H1 (cell line): ENCODE measurements at regions not wholly inside any gene's neighbourhood (a gene's known extent, or its start where the extent isn't known, plus 50 kb on each side); places are given as distances from the start of the nearest gene placed in this dataset.

Experiments
- CTCF ChIA-PET: fragments of 300-600 bp; sonication (Branson Sonifier 250); formaldehyde crosslinking; loops from one replicate; lab custom pipeline; 2021; ENCODE audit not compliant: partially characterized antibody; lab: Charles Lee
- POLR2A ChIA-PET: fragments of 300-600 bp; sonication (Branson Sonifier 250); formaldehyde crosslinking; loops from one replicate; lab custom pipeline; 2021; ENCODE audit warnings: inconsistent platforms; ENCODE audit not compliant: partially characterized antibody; lab: Charles Lee
- DNase-seq, 2 experiments: peaks; one replicate each; pipeline versions ENCODE4 v3.0.0 to v3.0.0-alpha.2; 2010 to 2022; ENCODE audit warnings: low spot score in 2 of 2, low read depth in 1 of 2, mixed read lengths in 1 of 2
- FAIRE-seq: peaks from 2 replicates; lab custom pipeline; 2011; peaks lifted over from hg19 to GRCh38; lab: Jason Lieb, UNC
- H2AFZ ChIP-seq: 2 replicates; pipeline ENCODE4 v1.8.1; 2012; ENCODE audit warnings: low read length, inconsistent platforms
- H2AK5ac ChIP-seq: 2 replicates; pipeline ENCODE4 v1.6.1; 2013; ENCODE audit warnings: low read depth, low read length
- H2BK120ac ChIP-seq: replicated peaks from 2 replicates; pipeline ENCODE3; 2013; ENCODE audit warnings: low read depth, low read length, inconsistent platforms
- H2BK12ac ChIP-seq: 2 replicates; pipeline ENCODE4 v1.6.1; 2013; ENCODE audit warnings: low read depth, low read length
- H2BK15ac ChIP-seq: 2 replicates; pipeline ENCODE4 v1.6.1; 2013; ENCODE audit warnings: low read length
- H2BK20ac ChIP-seq: 2 replicates; pipeline ENCODE4 v1.6.1; 2013; ENCODE audit warnings: low read length
- H2BK5ac ChIP-seq: 2 replicates; pipeline ENCODE4 v1.6.1; 2013; ENCODE audit warnings: low read depth, low read length
- H3K14ac ChIP-seq: 2 replicates; pipeline ENCODE4 v1.6.1; 2013; ENCODE audit warnings: inconsistent platforms; ENCODE audit not compliant: insufficient read length
- H3K18ac ChIP-seq: 2 replicates; pipeline ENCODE4 v1.6.1; 2013; ENCODE audit warnings: low read length; ENCODE audit errors: extremely low read depth
- H3K23ac ChIP-seq: 2 replicates; pipeline ENCODE4 v1.6.1; 2013; ENCODE audit warnings: inconsistent platforms; ENCODE audit not compliant: insufficient read length
- H3K23me2 ChIP-seq: 2 replicates; pipeline ENCODE4 v1.6.1; 2013; ENCODE audit warnings: low read depth, low read length
- H3K27ac ChIP-seq: 2 replicates; pipeline ENCODE4 v1.6.1; 2011; ENCODE audit warnings: low read depth, low read length, inconsistent platforms
- H3K27me3 ChIP-seq, 4 experiments: replicated peaks in 1 of 4; 1 replicate in 1 of 4; 2 replicates in 3 of 4; pipeline versions ENCODE4 v1.6.1 to v1.8.1; 2011 to 2013; ENCODE audit warnings: low read length in 3 of 4, mild to moderate bottlenecking in 3 of 4, inconsistent platforms in 2 of 4, mixed read lengths in 2 of 4, moderate library complexity in 1 of 4; ENCODE audit not compliant: control insufficient read depth in 3 of 4, insufficient read depth in 3 of 4; ENCODE audit errors: extremely low read depth in 1 of 4
- H3K36me3 ChIP-seq, 4 experiments: 2 replicates each; pipeline versions ENCODE4 v1.6.1 to v1.8.1; 2011 to 2013; ENCODE audit warnings: mild to moderate bottlenecking in 4 of 4, low read length in 3 of 4, moderate library complexity in 2 of 4, control low read depth in 1 of 4, inconsistent platforms in 1 of 4; ENCODE audit not compliant: insufficient read depth in 4 of 4, control insufficient read depth in 2 of 4
- H3K4ac ChIP-seq: replicated peaks from 2 replicates; pipeline ENCODE3; 2013; ENCODE audit warnings: low read length, low read depth, mixed read lengths, inconsistent platforms; ENCODE audit not compliant: insufficient read length
- H3K4me1 ChIP-seq, 4 experiments: replicated peaks in 1 of 4; 1 replicate in 1 of 4; 2 replicates in 3 of 4; pipeline versions ENCODE4 v1.6.1 to v1.8.1; 2011 to 2013; ENCODE audit warnings: low read length in 3 of 4, inconsistent platforms in 2 of 4, mixed read lengths in 1 of 4; ENCODE audit not compliant: insufficient read depth in 4 of 4, control insufficient read depth in 3 of 4
- H3K4me2 ChIP-seq, 2 experiments: 2 replicates each; pipeline versions ENCODE4 v1.6.1 to v1.8.1; 2011 to 2013; ENCODE audit warnings: low read depth in 2 of 2, low read length in 2 of 2, control low read depth in 1 of 2, inconsistent platforms in 1 of 2, mild to moderate bottlenecking in 1 of 2; ENCODE audit not compliant: insufficient read depth in 1 of 2
- H3K4me3 ChIP-seq, 4 experiments: fragments of 200-600, 300-600 bp in 1 of 4; sonication (generic), shearing (Covaris generic), sonication (Bioruptor Twin) in 1 of 4; 2 replicates each; pipeline versions ENCODE4 v1.5.1 to v1.8.1; 2011 to 2016; ENCODE audit warnings: low read length in 4 of 4, low read depth in 3 of 4, control low read depth in 2 of 4, inconsistent platforms in 2 of 4, mild to moderate bottlenecking in 2 of 4, mixed read lengths in 1 of 4, moderate library complexity in 1 of 4; ENCODE audit not compliant: insufficient read depth in 2 of 4; ENCODE audit errors: extremely low read depth in 1 of 4
- H3K56ac ChIP-seq: replicated peaks from 2 replicates; pipeline ENCODE3; 2013; ENCODE audit warnings: low read depth, mild to moderate bottlenecking, mixed read lengths, low read length, inconsistent platforms; ENCODE audit not compliant: insufficient read length
- H3K79me1 ChIP-seq: 2 replicates; pipeline ENCODE4 v1.6.1; 2013; ENCODE audit warnings: low read depth, low read length, control low read depth
- H3K79me2 ChIP-seq, 2 experiments: 2 replicates each; pipeline versions ENCODE4 v1.6.1 to v1.8.1; 2012 to 2013; ENCODE audit warnings: low read length in 2 of 2, mild to moderate bottlenecking in 2 of 2, inconsistent platforms in 1 of 2; ENCODE audit not compliant: insufficient read depth in 2 of 2, control insufficient read depth in 1 of 2
- H3K9ac ChIP-seq, 4 experiments: replicated peaks in 1 of 4; 1 replicate in 1 of 4; 2 replicates in 3 of 4; pipeline versions ENCODE4 v1.6.1 to v1.8.1; 2011 to 2013; ENCODE audit warnings: low read depth in 3 of 4, low read length in 3 of 4, control low read depth in 2 of 4, mild to moderate bottlenecking in 2 of 4, moderate library complexity in 2 of 4, inconsistent platforms in 1 of 4; ENCODE audit errors: extremely low read depth in 1 of 4
- H3K9me3 ChIP-seq, 2 experiments: 2 replicates each; pipeline versions ENCODE4 v1.6.1 to v1.8.1; 2012 to 2013; ENCODE audit warnings: mild to moderate bottlenecking in 2 of 2, moderate library complexity in 2 of 2, control low read depth in 1 of 2, inconsistent platforms in 1 of 2, low read depth in 1 of 2, low read length in 1 of 2, mixed read lengths in 1 of 2; ENCODE audit not compliant: insufficient read depth in 2 of 2
- H4K20me1 ChIP-seq, 2 experiments: replicated peaks in 1 of 2; 2 replicates each; pipeline versions ENCODE3 to v1.8.1; 2011 to 2013; ENCODE audit warnings: inconsistent platforms in 2 of 2, low read length in 2 of 2, mild to moderate bottlenecking in 1 of 2; ENCODE audit not compliant: insufficient read depth in 2 of 2, control insufficient read depth in 1 of 2
- H4K5ac ChIP-seq: 2 replicates; pipeline ENCODE4 v1.6.1; 2013; ENCODE audit warnings: low read length, low read depth, mixed read lengths, inconsistent platforms; ENCODE audit not compliant: insufficient read length
- H4K8ac ChIP-seq: 2 replicates; pipeline ENCODE4 v1.8.0; 2013; ENCODE audit warnings: mild to moderate bottlenecking, moderate library complexity, low read length, inconsistent platforms; ENCODE audit not compliant: insufficient read depth; ENCODE audit errors: extremely low read depth
- H4K91ac ChIP-seq: replicated peaks from 2 replicates; pipeline ENCODE3; 2013; ENCODE audit warnings: low read length, mixed read lengths, inconsistent platforms; ENCODE audit not compliant: insufficient read length
- ATF2 ChIP-seq: IDR thresholded peaks from 2 replicates; pipeline ENCODE4 v1.6.1; 2012; ENCODE audit warnings: low read length, inconsistent platforms
- CREB1 ChIP-seq: IDR thresholded peaks from 2 replicates; pipeline ENCODE4 v1.6.1; 2012; ENCODE audit warnings: inconsistent platforms
- EZH2 ChIP-seq: fragments of 200-600 bp; sonication (generic); IDR thresholded peaks from 2 replicates; pipeline ENCODE4 v1.7.1; 2012; ENCODE audit warnings: low read depth, mild to moderate bottlenecking, moderate library complexity, low read length, inconsistent platforms; ENCODE audit not compliant: severe bottlenecking
- HDAC2 ChIP-seq, 2 experiments: fragments of 300-600 bp in 1 of 2; sonication (generic) in 1 of 2; IDR thresholded peaks; 2 replicates each; pipeline ENCODE4 v1.6.1; 2011 to 2012; ENCODE audit warnings: low read depth in 2 of 2, low read length in 2 of 2, mild to moderate bottlenecking in 2 of 2, moderate library complexity in 2 of 2, borderline replicate concordance in 1 of 2, inconsistent platforms in 1 of 2
- KDM5A ChIP-seq: fragments of 200-600 bp; IDR thresholded peaks from 2 replicates; pipeline ENCODE4 v1.7.1; 2012; ENCODE audit warnings: mild to moderate bottlenecking, low read length, inconsistent platforms, mixed read lengths
- NANOG ChIP-seq: IDR thresholded peaks from 2 replicates; pipeline ENCODE4 v1.6.1; 2011; ENCODE audit warnings: low read length, low read depth, mild to moderate bottlenecking, inconsistent platforms; ENCODE audit not compliant: insufficient read depth, poor library complexity, severe bottlenecking
- POLR2A ChIP-seq, 2 experiments: IDR thresholded peaks; 1 replicate in 1 of 2; 2 replicates in 1 of 2; pipeline ENCODE4 v1.6.1; 2011; ENCODE audit warnings: low read depth in 2 of 2, low read length in 2 of 2, mild to moderate bottlenecking in 2 of 2; ENCODE audit errors: control extremely low read depth in 1 of 2
- SP1 ChIP-seq: IDR thresholded peaks from 2 replicates; pipeline ENCODE4 v1.6.1; 2011; ENCODE audit warnings: low read depth, low read length
- SP2 ChIP-seq: IDR thresholded peaks from 2 replicates; pipeline ENCODE4 v1.6.1; 2012; ENCODE audit warnings: mild to moderate bottlenecking, low read length, inconsistent platforms
- SRF ChIP-seq: IDR thresholded peaks from 2 replicates; pipeline ENCODE4 v1.6.1; 2011; ENCODE audit warnings: mild to moderate bottlenecking, low read depth, low read length, moderate library complexity
- WGBS, 2 experiments: shearing (Covaris generic) in 1 of 2; methylation state at CpG; one replicate each; pipeline versions ENCODE4 v1.1.6 to v1.1.7; 2013 to 2015; ENCODE audit warnings: low lambda C conversion rate in 2 of 2, mixed read lengths in 2 of 2, inconsistent platforms in 1 of 2, low coverage in 1 of 2, missing lambda C conversion rate in 1 of 2; ENCODE audit not compliant: insufficient replicate concordance in 2 of 2, insufficient coverage in 1 of 2, insufficient read length in 1 of 2; ENCODE audit errors: extremely low coverage in 1 of 2, missing lambda C conversion rate in 1 of 2; 5-methylcytosine and 5-hydroxymethylcytosine counted together

DNA sequence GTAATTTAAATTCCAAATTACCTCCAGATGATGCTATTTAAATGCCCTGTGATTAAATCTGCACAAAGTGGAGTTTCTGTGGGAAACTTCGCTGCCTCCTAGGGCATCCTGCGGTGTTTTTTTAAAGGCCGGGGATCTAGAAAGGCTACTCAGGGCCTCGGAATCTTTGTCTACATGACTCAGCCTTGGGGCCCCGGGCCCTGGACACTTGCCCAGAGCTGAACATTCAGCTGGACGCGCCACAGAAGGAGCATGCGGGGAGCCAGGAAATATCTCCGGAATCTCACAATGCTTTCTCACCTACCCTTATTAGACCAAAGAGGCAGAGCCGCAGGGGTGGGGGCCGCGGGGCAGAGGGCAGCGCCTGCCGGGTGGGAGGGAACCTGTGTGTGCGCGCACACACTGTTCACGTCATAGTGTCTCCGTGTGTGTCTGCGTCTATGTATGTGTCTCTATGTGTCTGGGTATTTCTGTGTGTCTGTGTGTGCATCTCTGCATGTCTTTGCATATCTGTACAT is 145.5 kb upstream of the TPM1 start:
- Histone ChIP-seq H2AK5ac (no peak overlapping the region), H3K4me1 (peaks cover 8 to 16% (median 11%) of the 10 kb centered on the region in 4 experiments), H3K9ac (no peak overlapping the region), H3K23me2 (no peaks in the 10 kb centered on the region), H2BK12ac (peak overlapping the region; percentile 42; the same call in 1 of the 2 replicates), H3K56ac (no peak overlapping the region), H4K5ac (no peak overlapping the region), H3K4me2 (no peak overlapping the region), H3K27me3 (no peaks in the 10 kb centered on the region), H3K4ac (peak overlapping the region; percentile 58), H3K27ac (no peak overlapping the region), H3K18ac (0 out of 2 replicates have a peak overlapping the region, but pooled peaks have one; percentile 9), H4K91ac (no peak overlapping the region), H3K79me2 (no peaks in the 10 kb centered on the region), H2BK120ac (peak overlapping the region; percentile 33), H2BK15ac (0 out of 2 replicates have a peak overlapping the region, but pooled peaks have one; percentile 31), H2AFZ (no peak overlapping the region), H3K36me3 (no peaks in the 10 kb centered on the region), H4K8ac (no peak overlapping the region), H3K14ac (no peak overlapping the region), H3K4me3 (no peak overlapping the region), H2BK20ac (peak overlapping the region; percentile 87; the same call in 1 of the 2 replicates), H3K79me1 (no peaks in the 10 kb centered on the region), H3K9me3 (no peaks in the 10 kb centered on the region), H4K20me1 (no peaks in the 10 kb centered on the region), H3K23ac (no peak overlapping the region), H2BK5ac (no peak overlapping the region)
- ChIA-PET CTCF (no interaction called here), POLR2A (interaction anchor here (0.7 to 2.2 kb wide), 2 partner anchors 47 to 151 kb away, joined by 3 to 4 read pairs; no protein-coding TSS in a partner anchor)
- no peak for DNase-seq
- FAIRE-seq: no peak
- 88% methylated on average over 19 of the region's 19 CpGs; no CpG with 5 or more reads in 1 of the 2 experiments for WGBS, 2 experiments
- no peak for TF ChIP-seq EZH2
- no peak for TF ChIP-seq NANOG
- TF ChIP-seq KDM5A: no peak
- TF ChIP-seq SP1: no peak
- TF ChIP-seq SRF: no peak
- TF ChIP-seq HDAC2 (IDR thresholded peaks at IDR 0.05; ENCODE audit: borderline replicate concordance in 1 of 2, low read depth in 2 of 2, low read length in 2 of 2): no peak
- TF ChIP-seq SP2: no peak
- TF ChIP-seq POLR2A (IDR thresholded peaks at IDR 0.05; ENCODE audit: control extremely low read depth in 1 of 2, low read depth in 2 of 2, low read length in 2 of 2): no peak
- TF ChIP-seq CREB1: no peak
- TF ChIP-seq ATF2: no peak
